HG02885 (cell line): ENCODE measurements at regions not wholly inside any gene's neighbourhood (a gene's known extent, or its start where the extent isn't known, plus 50 kb on each side); places are given as distances from the start of the nearest gene placed in this dataset.
"Not testable (repeated sequence)": the region's sequence is repeated elsewhere in the genome, so short reads cannot be mapped to it uniquely, and the experiment has no call there.

ENCODE experiments used
- ATAC-seq: cut with Tn5 transposase; IDR thresholded peaks from one replicate; pipeline ENCODE4 v1.9.1; 2021; ENCODE audit warnings: mild to moderate bottlenecking; ENCODE audit not compliant: unreplicated experiment, poor library complexity

GRCh38 chr21:27068811-27069210, 101.9 kb upstream of the ADAMTS5 start:
- no peak for ATAC-seq

GRCh38 chr21:27067226-27067625, 100.3 kb upstream of the ADAMTS5 start:
- ATAC-seq: no peak

- no peak for ATAC-seq
Observed at GRCh38 chr21:27062443-27062842, 95.6 kb upstream of the ADAMTS5 start.

- ATAC-seq: no peak
Observed at GRCh38 chr21:27061770-27062169, 94.9 kb upstream of the ADAMTS5 start.

- no peak for ATAC-seq
Observed at GRCh38 chr21:27060190-27060589, 93.3 kb upstream of the ADAMTS5 start.

- ATAC-seq: no peak
Observed at GRCh38 chr21:27058673-27059605, 92.1 kb upstream of the ADAMTS5 start.

- ATAC-seq: no peak
Observed at GRCh38 chr21:27057997-27058396, 91.1 kb upstream of the ADAMTS5 start.

GRCh38 chr21:27047658-27048314, 80.9 kb upstream of the ADAMTS5 start:
- no peak for ATAC-seq

- no peak for ATAC-seq
Observed at GRCh38 chr21:27047283-27047657, 80.4 kb upstream of the ADAMTS5 start.

- ATAC-seq: no peak
Observed at GRCh38 chr21:27045281-27045985, 78.5 kb upstream of the ADAMTS5 start.

GRCh38 chr21:27043377-27043776, 76.5 kb upstream of the ADAMTS5 start:
- no peak for ATAC-seq

- ATAC-seq: no peak
Observed at GRCh38 chr21:27040738-27041469, 74.0 kb upstream of the ADAMTS5 start.

- no peak for ATAC-seq
Observed at GRCh38 chr21:27036736-27037301, 69.9 kb upstream of the ADAMTS5 start.

GRCh38 chr21:27035791-27036190, 68.9 kb upstream of the ADAMTS5 start:
- no peak for ATAC-seq

- ATAC-seq: no peak
Observed at GRCh38 chr21:27034796-27035195, 67.9 kb upstream of the ADAMTS5 start.

GRCh38 chr21:27033471-27033870, 66.6 kb upstream of the ADAMTS5 start:
- no peak for ATAC-seq

GRCh38 chr21:27026501-27026900, 59.6 kb upstream of the ADAMTS5 start:
- ATAC-seq: no peak

- ATAC-seq: not testable (repeated sequence)
Observed at GRCh38 chr21:27025708-27026107, 58.8 kb upstream of the ADAMTS5 start.

- ATAC-seq: no peak
Observed at GRCh38 chr21:27024971-27025370, 58.1 kb upstream of the ADAMTS5 start.

GRCh38 chr21:27024301-27024700, 57.4 kb upstream of the ADAMTS5 start:
- no peak for ATAC-seq
